GM18868 (cell line): ENCODE measurements at regions not wholly inside any gene's neighbourhood (a gene's known extent, or its start where the extent isn't known, plus 50 kb on each side); places are given as distances from the start of the nearest gene placed in this dataset.

Experiments
- ATAC-seq: cut with Tn5 transposase; IDR thresholded peaks from one replicate; pipeline ENCODE4 v1.9.1; 2021; ENCODE audit warnings: mild to moderate bottlenecking, moderate library complexity; ENCODE audit not compliant: unreplicated experiment

DNA sequence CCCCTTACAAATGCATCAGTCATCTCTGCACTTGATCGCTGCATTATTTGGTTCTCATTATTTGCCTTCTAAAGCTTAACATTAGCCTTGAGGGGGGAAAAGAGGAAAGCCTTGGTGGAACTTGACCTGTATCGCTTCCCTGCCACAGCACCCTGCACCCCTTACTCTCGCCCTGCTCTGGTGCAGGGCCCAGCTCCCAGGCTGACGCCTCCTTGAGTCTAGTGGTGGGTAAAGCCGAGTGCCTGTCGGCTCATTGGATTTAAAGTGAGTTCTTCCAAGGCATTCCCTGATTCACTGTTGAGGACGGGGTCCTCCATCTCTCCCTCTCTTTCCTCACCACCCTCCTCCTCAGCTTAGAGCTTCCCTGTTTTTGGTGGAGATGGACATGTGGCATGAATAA lies 145.0 kb upstream of the GYPC start:
- no peak for ATAC-seq

DNA sequence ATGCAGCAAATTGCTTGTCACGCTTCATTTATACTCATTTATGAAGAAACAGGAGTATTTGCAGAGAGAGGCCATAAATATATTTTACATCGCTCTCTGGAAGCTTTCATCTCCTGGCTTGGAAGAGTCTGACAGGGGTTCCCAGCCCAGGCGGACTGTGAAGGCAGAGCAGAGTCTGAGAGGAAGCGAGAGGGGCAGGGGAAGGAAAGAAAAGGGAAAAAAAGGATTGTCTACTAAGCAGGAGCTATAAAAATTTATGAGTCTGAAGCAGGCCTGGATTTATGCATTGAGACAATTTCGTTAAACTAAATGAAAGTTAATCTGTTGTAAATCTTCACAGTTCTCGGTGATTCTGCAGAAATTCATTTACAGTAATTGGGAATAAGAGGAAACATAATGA lies 143.9 kb upstream of the GYPC start:
- ATAC-seq: no peak

DNA sequence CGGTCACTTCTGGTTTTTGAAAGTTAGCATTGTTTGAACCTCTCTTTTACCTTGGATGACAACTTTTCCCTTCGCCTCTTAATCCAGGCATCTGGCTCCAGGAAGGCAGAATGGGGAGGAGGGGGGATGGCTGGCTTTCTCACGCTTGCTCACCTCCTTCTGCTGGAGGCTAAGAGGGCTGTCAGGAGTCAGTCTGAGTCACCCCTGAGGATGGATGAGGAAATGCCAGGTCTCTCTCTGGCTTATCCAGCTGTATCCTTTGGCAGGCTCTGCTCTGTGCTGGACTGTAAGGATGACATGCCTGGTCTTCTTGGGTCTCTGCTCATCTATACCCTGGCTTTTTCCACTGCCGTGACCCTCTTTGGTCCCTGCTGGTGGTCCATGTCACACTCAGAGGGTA lies 142.9 kb upstream of the GYPC start:
- ATAC-seq: no peak

DNA sequence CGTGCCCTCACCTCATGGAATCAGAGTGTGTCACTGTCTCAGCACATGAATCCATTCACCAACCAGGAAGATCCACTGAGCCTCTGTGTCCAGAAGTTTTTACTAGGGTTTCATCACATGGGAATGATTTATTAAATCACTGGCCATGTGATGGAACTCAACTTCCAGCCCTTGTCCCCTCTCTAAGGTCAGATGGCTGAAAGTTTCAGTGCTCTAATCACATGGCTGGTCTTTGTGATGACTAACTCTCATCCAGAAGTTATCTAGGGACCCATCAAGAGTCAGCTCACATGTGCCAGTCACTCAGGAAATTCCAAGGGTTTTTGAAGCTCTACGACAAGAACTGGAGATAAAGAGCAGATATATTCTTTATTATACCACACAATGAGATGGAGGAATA lies 140.5 kb upstream of the GYPC start:
- no peak for ATAC-seq

DNA sequence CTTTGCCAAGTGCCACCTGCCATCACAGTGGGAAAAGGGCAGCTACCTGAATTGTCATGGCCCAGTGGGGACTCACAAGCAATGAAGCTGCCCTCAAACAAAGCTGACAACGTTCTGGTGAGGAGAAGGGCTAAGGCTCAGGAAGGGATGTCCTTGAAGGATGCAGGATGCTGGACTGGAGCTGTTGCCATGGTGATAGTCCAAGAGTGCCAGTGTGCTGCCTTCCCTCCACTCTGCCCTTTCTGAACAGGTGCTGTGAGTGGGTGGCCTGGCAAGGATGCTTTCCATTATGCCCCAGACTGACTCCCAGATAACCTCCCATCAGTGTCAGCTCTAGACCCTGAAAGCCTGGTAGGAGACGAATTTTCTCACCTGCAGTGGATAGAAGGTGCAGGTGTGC lies 137.8 kb upstream of the GYPC start:
- no peak for ATAC-seq

DNA sequence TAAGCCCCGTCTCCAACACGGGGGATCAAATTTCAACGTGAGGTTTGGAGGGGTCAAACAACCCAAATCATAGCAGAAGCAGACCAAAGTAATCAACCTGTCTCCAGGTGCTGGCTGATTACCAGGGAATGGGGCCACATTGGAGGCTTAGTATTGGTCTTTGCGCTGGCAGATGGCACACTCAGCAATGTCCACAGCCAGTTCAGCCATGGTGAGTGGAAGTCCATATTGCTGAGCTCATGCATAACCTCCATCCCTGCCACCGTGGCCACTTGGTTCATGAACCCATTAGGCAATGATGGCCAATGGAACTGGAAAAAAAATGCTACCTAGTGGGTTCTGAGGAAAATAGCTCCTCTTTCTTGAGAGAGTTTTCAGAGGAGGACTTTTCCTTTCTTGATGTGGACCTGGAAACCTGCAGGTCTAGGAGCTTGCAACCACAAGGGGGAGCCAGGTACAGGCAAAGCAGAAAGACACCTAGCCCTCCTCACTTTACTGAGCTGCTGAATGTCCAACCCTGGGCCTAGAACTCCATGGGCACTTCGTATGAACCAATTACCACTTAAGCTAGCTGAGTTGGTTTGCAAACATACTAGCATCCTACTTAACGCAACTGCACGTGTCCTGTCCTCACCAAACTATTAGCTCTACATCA lies 128.0 kb upstream of the GYPC start:
- peak; percentile 93 for ATAC-seq

DNA sequence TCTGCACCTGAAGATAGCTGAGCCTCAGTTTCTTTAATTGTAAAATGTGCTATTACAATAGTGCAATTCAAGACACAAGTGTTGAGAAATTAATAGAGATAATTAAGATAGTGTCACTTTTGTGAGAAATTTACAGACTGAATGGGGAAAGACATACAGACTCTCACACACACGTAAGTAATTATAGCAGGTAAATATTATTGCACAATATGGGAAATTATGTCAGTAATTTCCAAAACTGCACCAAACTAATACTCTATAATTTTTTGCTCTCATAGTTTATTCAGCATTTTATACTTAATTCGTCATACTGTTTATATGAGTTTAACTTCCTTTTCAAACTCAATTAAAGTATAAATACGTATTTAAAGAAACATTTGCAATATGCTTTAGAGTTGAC lies 124.9 kb upstream of the GYPC start:
- ATAC-seq: no peak

DNA sequence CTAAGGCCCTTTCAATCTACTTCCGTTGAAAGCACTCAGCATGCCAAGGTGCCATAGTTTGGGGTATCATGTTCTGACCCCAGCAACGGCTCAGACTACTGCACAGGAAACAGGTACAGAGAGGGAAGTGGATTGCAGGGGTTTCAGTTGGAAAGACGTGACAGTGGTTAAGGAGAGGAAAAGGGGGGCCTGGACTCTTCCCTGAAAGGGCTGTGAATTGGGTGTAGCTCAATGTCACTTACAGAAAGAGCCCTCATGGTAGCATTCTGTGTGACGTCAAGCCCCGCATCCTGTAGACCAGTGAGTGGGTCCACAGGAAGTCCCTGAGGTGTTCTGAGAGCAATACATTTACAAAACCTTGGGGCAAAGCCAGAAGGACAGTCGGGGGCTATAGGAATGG lies 121.5 kb upstream of the GYPC start:
- ATAC-seq: peak; percentile 73

DNA sequence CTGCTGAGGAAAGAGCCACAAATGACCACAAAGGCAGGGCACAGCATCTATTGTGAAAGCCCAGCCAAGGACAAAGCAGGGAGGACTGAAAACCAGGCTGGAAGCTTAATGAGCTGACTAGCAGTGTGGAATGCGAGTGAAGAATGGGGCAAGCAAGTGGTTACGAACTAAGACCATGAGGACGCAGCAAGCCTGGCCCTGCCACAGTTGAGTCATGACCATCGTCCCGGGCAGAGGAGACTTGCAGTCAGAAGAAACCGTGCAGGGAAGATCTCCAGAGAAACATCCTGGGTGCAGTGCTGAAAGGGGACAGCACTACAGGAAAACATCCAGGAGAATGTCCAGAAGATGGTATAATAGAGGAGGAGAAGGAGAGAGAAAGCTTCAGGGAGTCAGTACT lies 120.5 kb upstream of the GYPC start:
- ATAC-seq: no peak

DNA sequence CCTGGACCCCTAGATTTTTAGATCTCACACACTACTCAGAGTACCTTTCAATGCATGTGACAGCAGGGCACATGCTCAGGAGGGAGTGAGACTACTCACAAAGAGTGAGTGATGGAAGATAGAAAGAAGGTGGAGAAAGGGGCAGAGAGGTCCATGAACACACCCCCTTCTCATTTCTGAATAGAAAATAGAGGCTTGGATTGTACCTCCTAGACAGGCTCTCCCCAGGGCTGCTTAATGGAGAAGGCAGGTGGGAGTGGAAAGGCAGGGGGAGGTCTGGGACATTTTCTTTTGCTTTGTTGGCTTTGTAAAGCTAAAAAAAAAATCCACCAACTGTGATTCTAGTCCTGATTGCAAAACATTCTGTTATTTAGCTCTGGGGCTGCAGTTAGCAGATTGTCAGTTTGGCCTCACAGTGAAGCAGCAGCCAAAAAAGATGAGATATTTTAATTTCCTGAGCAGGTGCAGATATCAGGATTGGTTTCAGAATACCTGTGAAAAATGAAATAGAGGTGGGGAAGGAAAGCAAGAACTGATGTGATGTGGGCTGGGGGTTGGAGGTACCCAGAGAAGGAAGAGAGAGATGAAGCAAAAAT lies 119.3 kb upstream of the GYPC start:
- ATAC-seq: no peak

DNA sequence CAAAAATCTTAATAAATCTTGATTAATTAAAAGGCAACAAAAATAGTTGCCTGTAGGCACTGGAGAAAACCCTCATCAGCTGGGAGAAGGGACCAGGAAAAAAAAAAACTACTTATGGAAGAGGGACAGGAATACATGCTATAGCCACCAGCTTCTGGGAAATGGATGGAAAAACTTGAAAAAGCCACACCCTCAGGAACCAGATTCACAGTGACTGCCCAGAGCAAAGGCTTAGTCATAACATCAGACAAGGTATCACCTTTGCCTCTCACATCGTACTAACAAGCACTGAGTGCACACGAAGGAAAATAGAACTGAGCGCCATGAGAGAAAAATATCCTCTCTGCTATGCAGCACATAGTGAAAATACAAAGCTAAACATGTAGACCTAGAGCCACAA lies 116.9 kb upstream of the GYPC start:
- ATAC-seq: no peak

DNA sequence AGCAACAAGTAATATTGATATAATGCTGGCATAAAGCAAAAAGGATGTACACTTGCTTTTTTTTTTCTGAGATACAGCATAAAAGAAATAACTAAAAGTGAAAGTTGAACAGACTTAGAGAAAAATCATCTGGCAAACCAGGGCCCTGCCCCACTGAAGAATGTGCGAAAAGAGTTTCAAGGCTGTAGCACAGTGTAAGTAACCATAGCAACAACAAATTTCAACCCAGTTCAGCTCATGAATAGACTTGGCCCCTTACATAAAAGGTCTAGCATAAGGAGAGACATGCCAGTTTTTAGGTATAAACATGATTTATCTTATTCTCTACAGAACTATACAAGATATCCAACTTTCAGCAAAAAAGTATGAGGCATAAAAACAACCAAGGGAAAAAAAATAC lies 113.7 kb upstream of the GYPC start:
- ATAC-seq: no peak

DNA sequence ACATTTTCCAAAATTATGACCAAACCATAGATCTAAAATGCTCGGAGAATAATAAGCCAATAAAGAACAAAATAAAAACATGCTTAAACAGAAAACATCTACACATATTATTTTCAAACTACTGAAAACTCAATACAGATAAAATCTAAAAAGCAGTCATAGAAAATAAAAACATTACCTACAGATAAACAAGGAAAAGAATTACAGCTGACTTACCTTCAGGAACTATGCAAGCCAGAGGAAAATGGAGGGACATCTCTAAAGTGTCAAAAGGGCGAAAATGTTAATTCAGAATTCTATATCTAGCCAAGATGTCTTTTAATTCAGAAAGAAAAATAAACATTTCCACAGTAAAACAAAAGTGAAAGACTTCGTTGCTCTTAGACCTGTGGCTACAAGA lies 112.9 kb upstream of the GYPC start:
- ATAC-seq: no peak

DNA sequence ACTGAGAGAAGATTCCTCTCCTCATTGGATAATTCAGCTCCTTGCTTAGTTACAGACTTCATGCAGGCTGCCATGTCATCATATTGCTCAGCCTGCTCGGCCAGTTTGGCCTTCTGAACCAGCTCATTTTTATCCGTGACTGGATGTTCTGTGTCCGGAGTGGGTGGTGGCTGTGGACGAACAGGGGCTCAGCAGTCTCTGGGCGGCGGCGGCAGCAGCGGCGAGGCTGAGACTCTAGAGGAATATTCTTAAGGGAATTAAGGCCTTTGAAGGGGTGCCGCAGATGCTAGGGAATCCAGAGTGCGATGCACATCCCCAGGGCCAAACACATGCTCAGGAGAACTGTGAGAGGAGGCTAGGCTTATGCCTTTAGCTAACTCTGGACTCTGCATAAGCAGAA lies 97.9 kb upstream of the GYPC start:
- no peak for ATAC-seq

DNA sequence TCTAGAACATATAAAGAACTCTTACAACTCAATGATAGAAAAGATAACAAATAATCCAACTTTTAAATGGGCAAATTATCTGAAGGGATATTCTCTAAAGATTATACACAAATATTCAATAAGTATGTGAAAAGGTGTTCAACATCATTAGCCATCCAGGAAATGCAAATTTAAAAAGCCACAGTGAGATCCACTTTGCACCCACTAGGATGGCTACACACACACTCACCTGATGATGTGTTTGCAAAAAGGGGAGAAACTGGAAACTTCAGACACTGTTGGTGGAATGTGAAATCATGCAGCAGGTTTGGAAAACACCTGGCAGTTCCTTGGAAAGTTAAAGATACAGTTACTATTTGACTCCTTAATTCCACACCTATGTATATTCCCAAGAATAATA lies 87.2 kb upstream of the GYPC start:
- ATAC-seq: peak; percentile 38

DNA sequence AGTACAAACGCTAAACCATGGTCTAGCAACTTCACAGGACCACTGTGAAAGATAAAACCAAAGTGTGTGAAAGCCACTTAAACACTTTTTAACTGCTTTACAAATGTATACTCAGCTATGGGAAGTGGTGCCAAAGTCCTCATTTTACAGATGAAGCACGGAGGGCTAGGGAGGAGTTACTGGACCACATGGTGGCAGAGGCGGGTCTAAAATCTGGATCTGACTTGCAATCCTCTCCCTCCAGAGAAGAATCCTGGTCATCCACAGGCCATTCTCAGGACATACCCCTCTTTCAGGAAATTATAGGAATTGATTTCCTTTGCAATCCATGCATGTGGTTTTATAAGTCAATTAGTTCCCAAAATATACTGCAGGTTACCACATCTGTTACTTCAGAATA lies 84.6 kb upstream of the GYPC start:
- no peak for ATAC-seq

DNA sequence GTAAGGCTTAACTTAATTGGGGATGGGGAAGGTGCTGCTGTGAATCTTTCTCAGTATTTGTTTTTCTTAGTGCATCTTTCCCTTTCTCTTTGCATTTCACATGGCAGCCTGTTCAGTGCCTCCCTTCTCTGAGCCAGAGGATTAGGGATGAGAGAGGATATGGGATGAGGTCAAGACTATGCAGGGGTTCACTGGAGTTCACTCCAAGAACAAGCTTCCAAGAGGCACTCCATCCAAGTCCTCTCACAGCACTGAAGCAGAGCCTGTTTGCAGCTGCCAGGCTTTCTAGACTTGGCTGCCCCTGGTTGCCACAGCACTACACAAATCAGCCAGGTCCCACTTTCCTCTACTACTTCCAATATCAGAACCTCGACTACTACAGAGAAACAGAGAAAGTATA lies 80.3 kb upstream of the GYPC start:
- no peak for ATAC-seq

DNA sequence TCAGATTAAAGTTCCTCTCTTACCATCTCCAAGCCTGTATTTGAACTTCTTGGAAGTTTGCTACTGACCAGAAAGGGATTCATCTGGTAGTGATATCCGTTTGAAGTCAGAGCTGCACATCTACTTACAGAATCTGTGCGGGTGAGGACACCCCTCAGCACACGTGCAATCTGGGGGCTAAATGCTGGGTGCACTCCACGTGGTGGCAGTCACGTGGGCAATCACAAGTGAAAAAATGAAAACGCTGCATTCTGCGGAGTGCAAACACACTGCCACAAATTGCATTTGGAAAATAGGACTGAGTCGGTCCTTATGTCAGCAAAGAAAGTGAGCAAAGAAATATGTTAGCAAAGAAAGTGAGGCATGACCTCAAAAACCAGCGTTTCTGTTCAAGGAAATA lies 76.1 kb upstream of the GYPC start:
- ATAC-seq: no peak

DNA sequence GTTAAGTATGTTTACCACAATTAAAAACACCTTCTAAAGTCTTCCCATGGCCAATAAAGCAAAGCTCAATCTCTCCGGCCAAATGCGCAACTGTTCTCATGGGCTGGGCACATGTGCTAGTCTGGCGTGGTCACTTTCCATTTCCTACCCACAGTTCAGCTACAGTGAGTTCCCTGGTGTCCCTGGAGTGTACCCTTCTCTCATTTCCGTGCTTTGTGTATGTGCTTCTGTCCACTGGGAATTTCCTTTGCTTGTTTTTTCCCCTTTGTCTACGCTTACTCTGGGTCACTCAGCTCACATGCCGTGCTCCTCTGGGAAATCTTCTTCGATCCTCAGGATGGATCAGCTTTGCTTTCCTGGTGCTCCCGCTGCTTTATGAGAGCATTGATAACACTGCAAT lies 69.6 kb upstream of the GYPC start:
- no peak for ATAC-seq

DNA sequence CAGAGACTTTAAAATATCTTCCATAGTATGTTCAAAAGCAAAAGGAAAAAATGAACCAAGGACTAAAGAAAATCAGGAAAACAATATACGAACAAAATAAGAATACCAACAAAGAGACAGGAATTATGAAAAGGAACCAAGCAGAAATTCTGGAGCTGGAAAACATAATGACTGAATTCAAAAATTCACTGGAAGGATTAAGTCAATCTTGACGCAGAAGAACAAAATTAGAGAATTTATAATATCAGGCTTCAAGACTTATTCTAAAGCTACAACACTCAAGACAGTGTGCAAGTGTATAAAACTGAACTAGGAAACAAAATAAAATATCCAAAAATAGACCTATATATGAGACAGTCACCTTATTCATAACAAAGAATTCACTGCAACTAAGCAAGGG lies 56.9 kb upstream of the GYPC start:
- no peak for ATAC-seq

DNA sequence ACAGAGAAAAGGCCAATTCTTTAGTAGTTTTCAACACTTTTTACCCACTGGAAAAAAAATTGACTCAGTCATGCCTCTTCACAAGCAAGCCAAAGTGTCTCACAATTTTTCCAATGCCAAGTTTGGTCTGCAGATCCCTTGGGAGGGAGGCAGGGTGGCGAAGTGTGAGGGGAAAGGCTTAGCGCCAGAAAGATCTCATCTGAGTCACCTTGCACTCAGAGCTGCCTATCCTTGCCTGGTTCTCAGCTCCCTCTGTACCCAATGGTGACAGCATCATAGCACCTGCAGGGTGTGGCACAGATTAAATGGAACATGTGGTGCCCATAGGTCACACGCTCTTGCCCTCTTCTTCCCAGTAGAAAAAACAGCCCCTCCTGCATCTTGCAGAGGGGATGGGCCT lies 55.2 kb upstream of the GYPC start:
- no peak for ATAC-seq

DNA sequence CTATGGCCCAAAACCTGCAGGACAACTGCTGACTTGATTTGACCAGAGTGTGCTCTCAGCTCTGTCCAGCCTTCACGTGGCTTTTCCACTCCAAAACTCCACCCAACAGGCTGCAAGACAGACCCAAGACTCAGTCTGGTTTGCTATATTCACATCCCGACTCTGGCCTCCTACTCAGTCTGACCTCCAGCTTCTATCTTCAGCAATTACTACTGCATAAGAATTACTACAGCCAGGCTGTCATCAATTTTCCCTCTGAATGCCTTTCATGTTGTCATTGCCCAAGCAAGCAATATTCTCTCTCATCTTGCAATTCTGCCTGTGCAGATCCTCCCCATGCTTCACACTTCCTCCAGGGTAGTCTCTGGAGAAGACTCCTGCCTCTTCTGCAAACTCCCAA lies 53.6 kb upstream of the GYPC start:
- ATAC-seq: no peak
